ENCODE measurements at regions not wholly inside any gene's neighbourhood (a gene's known extent, or its start where the extent isn't known, plus 50 kb on each side); places are given as distances from the start of the nearest gene placed in this dataset.

DNA sequence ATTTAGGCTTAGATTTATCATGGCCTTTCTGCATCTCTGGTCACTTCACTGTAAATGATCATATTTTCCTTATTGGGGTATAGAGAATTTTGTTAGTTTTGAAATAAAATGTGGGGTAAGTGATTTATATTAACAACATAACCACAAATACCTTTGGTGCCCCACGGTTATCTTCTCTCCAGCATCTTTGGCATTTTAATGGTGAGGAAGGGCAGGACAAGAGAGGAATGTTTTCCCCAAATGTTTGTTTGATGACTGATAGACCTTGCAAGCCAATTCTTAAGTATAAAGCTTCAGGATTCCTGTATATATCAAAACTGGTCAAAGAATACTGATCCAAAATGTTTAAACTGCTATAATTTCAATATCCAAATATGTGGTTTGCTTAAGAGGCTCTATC is 171.6 kb upstream of the SMLR1 start:
- no peak for ATAC-seq (ENCODE audit: low FRiP score)
- TF ChIP-seq, protein P1, sequence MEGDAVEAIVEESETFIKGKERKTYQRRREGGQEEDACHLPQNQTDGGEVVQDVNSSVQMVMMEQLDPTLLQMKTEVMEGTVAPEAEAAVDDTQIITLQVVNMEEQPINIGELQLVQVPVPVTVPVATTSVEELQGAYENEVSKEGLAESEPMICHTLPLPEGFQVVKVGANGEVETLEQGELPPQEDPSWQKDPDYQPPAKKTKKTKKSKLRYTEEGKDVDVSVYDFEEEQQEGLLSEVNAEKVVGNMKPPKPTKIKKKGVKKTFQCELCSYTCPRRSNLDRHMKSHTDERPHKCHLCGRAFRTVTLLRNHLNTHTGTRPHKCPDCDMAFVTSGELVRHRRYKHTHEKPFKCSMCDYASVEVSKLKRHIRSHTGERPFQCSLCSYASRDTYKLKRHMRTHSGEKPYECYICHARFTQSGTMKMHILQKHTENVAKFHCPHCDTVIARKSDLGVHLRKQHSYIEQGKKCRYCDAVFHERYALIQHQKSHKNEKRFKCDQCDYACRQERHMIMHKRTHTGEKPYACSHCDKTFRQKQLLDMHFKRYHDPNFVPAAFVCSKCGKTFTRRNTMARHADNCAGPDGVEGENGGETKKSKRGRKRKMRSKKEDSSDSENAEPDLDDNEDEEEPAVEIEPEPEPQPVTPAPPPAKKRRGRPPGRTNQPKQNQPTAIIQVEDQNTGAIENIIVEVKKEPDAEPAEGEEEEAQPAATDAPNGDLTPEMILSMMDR (IDR thresholded peaks at IDR 0.05), result no peak

DNA sequence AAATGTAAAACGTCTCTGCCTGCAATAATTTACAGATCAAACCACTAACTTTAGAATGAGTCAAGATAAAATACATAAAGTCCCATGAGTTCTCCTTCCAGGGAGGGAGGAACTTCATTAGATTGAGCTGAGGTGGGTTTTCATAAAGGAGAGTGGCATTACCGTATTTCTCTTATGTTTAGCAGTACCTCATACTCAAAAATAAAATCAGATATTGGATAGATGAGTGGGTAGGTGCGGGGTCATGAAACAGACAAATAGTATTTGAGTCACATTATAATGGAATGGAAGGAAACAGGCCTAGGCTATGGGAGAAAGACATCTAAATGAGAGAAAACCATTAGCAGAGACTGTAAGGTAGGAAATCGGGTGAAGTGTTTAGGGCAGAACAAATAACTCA is 166.1 kb upstream of the SMLR1 start:
- no peak for ATAC-seq (ENCODE audit: low FRiP score)
- TF ChIP-seq, protein P1 (IDR thresholded peaks at IDR 0.05), result no peak
- no peak for DNase-seq (ENCODE audit: low spot score)

More for the DNA sequence above, 171.6 kb upstream of the SMLR1 start:
- no peak for DNase-seq (ENCODE audit: low spot score)

DNA sequence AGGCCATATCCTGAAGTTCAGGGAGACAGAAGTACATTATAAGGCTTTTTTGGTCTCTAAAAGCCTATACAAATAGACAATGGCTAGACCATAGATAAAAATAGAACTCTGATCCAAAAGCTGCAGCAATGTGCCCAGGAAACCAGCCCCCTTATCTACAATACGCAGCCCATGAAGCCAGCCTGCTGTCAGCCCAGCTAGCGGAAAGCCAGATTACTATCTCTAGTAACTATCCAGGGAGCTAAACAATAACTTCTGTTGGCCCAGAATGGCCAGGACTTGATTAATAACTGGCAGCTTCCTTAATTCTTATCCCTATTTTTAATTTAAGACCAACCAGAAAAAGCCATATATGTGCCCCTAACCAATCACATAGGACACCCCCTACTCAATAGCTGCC is 160.4 kb upstream of the SMLR1 start:
- TF ChIP-seq, protein P1 (IDR thresholded peaks at IDR 0.05), result no peak
- ATAC-seq (ENCODE audit: low FRiP score), result no peak
- no peak for DNase-seq (ENCODE audit: low spot score)

DNA sequence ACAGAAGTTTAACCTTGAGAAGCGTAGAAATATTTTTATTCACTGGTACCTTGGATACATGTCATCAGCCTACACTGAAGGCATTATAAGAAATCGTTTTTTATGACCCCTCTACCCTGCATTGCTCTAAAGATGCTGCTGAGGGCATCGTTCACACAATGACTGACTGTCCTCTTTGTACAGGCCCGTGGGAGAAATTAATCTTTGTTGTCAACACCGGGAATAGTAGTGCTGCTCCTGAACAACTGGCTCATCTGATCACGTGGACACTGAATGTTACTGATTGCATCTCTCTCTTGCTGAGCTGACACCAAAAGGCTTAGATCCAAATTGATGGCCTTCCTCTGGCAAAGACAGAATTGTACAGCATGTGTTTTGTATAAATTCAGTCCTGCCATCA is 157.1 kb upstream of the SMLR1 start:
- no peak for ATAC-seq (ENCODE audit: low FRiP score)
- TF ChIP-seq, protein P1 (IDR thresholded peaks at IDR 0.05), result no peak
- no peak for DNase-seq (ENCODE audit: low spot score)

DNA sequence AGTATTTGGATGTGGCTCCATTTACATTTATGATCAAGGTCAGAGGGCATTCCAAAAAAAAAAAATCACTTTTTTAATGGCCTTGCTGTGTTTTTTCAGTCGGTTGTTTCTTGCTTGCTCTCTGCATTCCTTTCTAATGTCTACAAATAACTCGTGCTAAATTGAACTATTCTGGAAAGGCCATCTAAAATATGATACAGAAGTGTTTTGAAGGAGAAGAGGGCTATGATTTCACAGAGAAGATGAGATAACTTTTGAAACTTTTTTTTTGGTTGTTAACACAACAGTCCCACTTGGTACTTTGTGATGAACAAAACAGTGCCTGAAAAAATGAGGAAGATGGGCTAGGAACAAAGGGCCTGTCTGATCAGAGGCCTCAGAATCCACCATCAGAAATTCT is 156.1 kb upstream of the SMLR1 start:
- TF ChIP-seq, protein P1 (IDR thresholded peaks at IDR 0.05), result no peak
- ATAC-seq (ENCODE audit: low FRiP score), result peak; percentile 55
- DNase-seq (ENCODE audit: low spot score), result no peak

DNA sequence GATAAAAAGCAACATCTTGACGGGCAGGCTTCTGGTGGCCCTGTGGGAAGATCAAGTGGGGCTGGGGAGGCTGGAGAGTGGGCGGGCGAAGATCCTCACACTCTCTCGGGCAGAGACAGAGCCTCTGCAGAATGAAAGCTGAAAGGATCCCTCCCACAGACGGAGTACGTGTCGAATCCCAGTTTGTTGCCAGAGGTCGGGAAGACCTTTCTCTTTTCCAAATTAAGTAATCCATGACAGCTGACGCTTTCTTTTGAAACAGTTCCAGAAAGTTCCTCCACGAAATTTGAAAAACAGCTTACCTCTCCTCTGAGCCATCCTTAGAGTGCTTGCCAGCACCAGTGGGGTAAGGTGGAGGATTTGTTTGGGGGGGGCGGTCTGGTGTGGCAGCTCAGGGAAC is 155.6 kb upstream of the SMLR1 start:
- peak; percentile 95 for ATAC-seq (ENCODE audit: low FRiP score)

DNA sequence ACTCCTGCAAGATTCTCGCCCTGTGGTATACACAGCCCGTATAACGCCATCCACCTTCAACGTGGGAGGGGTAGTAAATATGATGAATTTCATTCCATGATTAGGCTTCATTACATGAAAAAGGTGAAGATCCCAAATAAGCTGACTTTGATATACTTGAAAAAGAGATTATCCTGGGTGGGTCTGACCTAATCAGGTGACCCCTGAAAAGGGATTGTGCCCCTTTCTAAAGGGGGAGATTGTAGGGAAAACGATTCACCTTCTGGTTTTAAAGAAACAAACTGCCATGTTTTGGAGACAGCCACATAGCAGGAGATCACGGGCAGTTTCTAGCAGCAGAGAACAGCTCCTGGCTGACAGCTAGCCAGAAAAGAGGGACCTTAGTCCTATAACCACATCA is 155.1 kb upstream of the SMLR1 start:
- TF ChIP-seq, protein P1 (IDR thresholded peaks at IDR 0.05), result no peak
- no peak for ATAC-seq (ENCODE audit: low FRiP score)
- no peak for DNase-seq (ENCODE audit: low spot score)

More for the DNA sequence above, 155.6 kb upstream of the SMLR1 start:
- TF ChIP-seq, protein P1 (IDR thresholded peaks at IDR 0.05), result no peak
- DNase-seq (ENCODE audit: low spot score), result no peak

Measured in omental fat pad (tissue), 3 donors.